HL-60/S4 (cell line): ENCODE measurements at regions not wholly inside any gene's neighbourhood (a gene's known extent, or its start where the extent isn't known, plus 50 kb on each side); places are given as distances from the start of the nearest gene placed in this dataset.

Experiments
- in situ Hi-C: fragments of 300-500 bp; cut with MboI; formaldehyde crosslinking; loops from 2 replicates; pipeline ENCODE4 v1.14.3; 2022; ENCODE audit warnings: low sequenced_read_pairs

GRCh38 chr11:32198053-32198452, 107.2 kb downstream of the RCN1 start:
- in situ Hi-C loops: no loop called here

- in situ Hi-C loops: no loop called here
Measured at GRCh38 chr11:32200136-32200847, 109.4 kb downstream of the RCN1 start.

GRCh38 chr11:32204751-32205150, 113.9 kb downstream of the RCN1 start:
- in situ Hi-C loops: no loop called here

GRCh38 chr11:32210556-32210955, 119.7 kb downstream of the RCN1 start:
- in situ Hi-C loops: no loop called here

GRCh38 chr11:32213223-32213622, 122.3 kb downstream of the RCN1 start:
- in situ Hi-C loops: no loop called here

GRCh38 chr11:32215157-32215556, 124.3 kb downstream of the RCN1 start:
- in situ Hi-C loops: no loop called here

- in situ Hi-C loops: no loop called here
Measured at GRCh38 chr11:32216749-32217148, 125.9 kb downstream of the RCN1 start.

GRCh38 chr11:32219320-32219719, 128.4 kb downstream of the RCN1 start:
- in situ Hi-C loops: no loop called here

GRCh38 chr11:32221476-32222032, 130.7 kb downstream of the RCN1 start:
- in situ Hi-C loops: no loop called here

GRCh38 chr11:32224580-32224979, 133.7 kb downstream of the RCN1 start:
- in situ Hi-C loops: no loop called here

- in situ Hi-C loops: loop anchor here (25.0 kb wide), 1 partner anchor 88 kb away; no protein-coding TSS in a partner anchor
Measured at GRCh38 chr11:32225571-32226285, 134.9 kb downstream of the RCN1 start.

- in situ Hi-C loops: loop anchor here (25.0 kb wide), 1 partner anchor 89 kb away; no protein-coding TSS in a partner anchor
Measured at GRCh38 chr11:32226480-32226879, 135.6 kb downstream of the RCN1 start.

- in situ Hi-C loops: loop anchor here (25.0 kb wide), 1 partner anchor 92 kb away; no protein-coding TSS in a partner anchor
Measured at GRCh38 chr11:32229576-32230240, 138.8 kb downstream of the RCN1 start.

GRCh38 chr11:32231909-32232493, 141.1 kb downstream of the RCN1 start:
- in situ Hi-C loops: loop anchor here (25.0 kb wide), 1 partner anchor 95 kb away; no protein-coding TSS in a partner anchor

- in situ Hi-C loops: loop anchor here (25.0 kb wide), 1 partner anchor 95 kb away; no protein-coding TSS in a partner anchor
Measured at GRCh38 chr11:32232516-32232915, 141.6 kb downstream of the RCN1 start.

- in situ Hi-C loops: loop anchor here (25.0 kb wide), 1 partner anchor 96 kb away; no protein-coding TSS in a partner anchor
Measured at GRCh38 chr11:32233276-32233675, 142.4 kb downstream of the RCN1 start.

GRCh38 chr11:32233928-32234327, 143.1 kb downstream of the RCN1 start:
- in situ Hi-C loops: loop anchor here (25.0 kb wide), 1 partner anchor 97 kb away; no protein-coding TSS in a partner anchor

GRCh38 chr11:32244453-32244852, 153.6 kb downstream of the RCN1 start:
- in situ Hi-C loops: loop anchor here (25.0 kb wide), 1 partner anchor 107 kb away; no protein-coding TSS in a partner anchor

- in situ Hi-C loops: loop anchor here (25.0 kb wide), 1 partner anchor 1141 kb away; no protein-coding TSS in a partner anchor
Measured at GRCh38 chr11:32253706-32254105, 162.8 kb downstream of the RCN1 start.

- in situ Hi-C loops: loop anchor here (25.0 kb wide), 1 partner anchor 1144 kb away; no protein-coding TSS in a partner anchor
Measured at GRCh38 chr11:32255841-32256240, 165.0 kb downstream of the RCN1 start.
